NCI-H1930 (cell line): ENCODE measurements at regions not wholly inside any gene's neighbourhood (a gene's known extent, or its start where the extent isn't known, plus 50 kb on each side); places are given as distances from the start of the nearest gene placed in this dataset.
"Not testable (repeated sequence)": the region's sequence is repeated elsewhere in the genome, so short reads cannot be mapped to it uniquely, and the experiment has no call there.

Experiments
- DNase-seq, 2 experiments: peaks; one replicate each; lab custom pipeline; 2025; lab: John Stamatoyannopoulos, UW

DNA sequence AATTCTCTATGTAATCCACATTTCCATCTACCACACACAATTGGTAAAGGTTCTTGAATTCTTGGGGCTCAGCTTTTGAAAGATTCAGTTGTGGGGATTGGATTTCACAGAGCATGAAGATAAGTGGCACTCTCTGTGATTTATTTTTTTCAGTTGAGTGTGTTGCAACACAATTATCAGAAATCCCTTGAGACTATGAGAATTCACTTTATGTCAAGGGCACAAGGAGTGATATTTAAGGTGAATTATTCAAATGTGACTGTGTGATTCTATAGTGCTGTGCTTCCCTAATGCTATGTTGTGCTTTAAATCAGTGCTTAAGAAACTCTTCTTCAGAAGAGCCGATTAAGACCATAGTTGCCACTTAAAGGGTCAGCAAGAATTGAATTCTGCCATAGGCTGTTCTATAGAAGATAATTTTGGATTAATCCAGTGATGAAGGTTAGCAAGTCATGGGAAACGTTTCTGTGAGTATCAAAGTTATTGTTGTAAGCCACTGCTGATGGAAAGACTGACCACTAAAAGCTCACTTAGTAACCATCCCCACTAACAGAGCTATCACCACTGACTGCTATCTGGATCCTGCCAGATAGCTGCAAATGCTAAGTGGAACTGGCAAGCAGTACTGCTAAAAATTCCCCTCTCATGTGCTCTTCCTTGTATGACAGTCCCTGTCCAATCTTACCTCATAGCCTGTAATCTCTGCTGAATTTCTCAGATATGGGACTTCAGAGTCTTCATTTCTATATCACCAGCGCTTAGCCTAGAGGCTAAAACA, 134.0 kb upstream of the SEMA3D start:
- DNase-seq: no peak

GRCh38 chr7:85316489-85316888, 129.6 kb upstream of the SEMA3D start:
- no peak for DNase-seq

- no peak for DNase-seq
Observed at GRCh38 chr7:85310301-85310700, 123.4 kb upstream of the SEMA3D start.

- DNase-seq: no peak
Observed at GRCh38 chr7:85306115-85306514, 119.3 kb upstream of the SEMA3D start.

DNA sequence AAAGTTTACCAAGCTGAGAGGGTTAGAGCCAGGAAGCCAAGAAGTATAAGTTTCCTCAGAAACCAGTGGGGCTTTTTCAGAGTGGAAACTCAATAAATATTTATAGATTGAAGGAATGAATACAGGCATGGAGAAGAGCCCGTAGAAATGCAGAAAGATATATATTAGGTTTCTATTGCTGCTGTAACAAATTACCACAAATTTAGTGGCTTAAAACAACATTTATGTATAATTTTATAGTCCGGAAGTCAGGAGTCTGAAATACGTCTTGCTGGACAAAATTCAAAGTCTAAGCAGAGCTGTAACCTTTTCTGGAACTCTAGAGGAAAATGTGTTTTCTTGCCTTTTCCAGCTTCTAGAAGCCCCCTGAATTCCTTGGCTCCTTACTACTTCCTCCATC, 107.3 kb upstream of the SEMA3D start:
- no peak for DNase-seq

DNA sequence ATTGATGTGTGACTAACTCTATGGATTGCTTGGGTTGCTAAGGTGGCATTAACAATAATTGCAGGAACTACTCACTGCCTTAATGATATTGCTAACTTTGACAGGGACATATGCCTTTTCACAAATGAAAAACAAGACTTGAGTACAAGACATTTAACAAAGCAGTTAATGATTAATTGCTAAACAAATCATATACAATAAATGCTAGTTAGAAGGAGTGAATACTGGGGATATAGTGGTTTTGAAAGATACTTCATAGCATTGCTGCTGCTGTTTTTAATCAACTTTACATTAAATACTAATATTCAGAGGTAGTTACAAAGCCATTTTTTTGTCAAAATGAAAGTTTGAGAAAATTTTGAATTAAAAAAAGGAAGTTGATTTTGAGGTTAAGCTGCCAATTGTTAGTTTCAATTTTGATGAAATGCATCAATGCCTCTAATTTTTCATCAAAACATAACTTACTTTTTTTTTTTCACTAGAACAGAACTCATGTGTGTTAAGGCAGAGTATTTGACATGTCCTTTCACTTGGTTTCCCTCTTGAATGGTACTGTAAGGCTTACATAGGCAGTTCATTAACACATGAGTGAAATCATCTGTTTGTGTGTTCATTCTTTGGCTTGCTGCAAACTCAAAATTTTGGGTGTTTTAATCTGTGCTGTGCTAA, 106.2 kb upstream of the SEMA3D start:
- DNase-seq: no peak

- DNase-seq: no peak
Observed at GRCh38 chr7:85290269-85290668, 103.4 kb upstream of the SEMA3D start.

GRCh38 chr7:85289279-85289678, 102.4 kb upstream of the SEMA3D start:
- no peak for DNase-seq

GRCh38 chr7:85287106-85287825, 100.4 kb upstream of the SEMA3D start:
- DNase-seq: no peak

- no peak for DNase-seq
Observed at GRCh38 chr7:85286446-85286845, 99.6 kb upstream of the SEMA3D start.

- DNase-seq: peak; percentile 35 to 68
Observed at GRCh38 chr7:85285527-85285926, 98.7 kb upstream of the SEMA3D start.

DNA sequence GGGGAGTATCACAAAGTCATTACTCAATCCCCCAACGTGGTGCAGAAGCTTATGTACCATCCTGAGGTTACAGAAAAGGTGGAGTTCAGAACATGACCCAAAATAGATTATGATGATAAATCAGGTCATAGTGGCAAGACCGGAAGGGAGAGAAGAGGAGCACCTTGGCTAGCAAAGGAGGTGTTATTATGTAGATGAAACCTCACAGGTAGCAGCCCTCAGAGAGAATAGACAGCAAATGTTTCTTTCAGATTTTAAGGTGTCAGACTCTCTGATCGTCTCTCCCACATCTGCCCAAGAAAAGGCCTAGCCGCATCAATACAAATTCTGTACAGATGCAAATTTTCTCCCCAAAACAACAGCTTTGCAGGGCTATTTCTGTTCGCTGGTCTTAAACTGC, 88.3 kb upstream of the SEMA3D start:
- DNase-seq: no peak

GRCh38 chr7:85274454-85274853, 87.6 kb upstream of the SEMA3D start:
- no peak for DNase-seq

GRCh38 chr7:85262891-85263290, 76.0 kb upstream of the SEMA3D start:
- no peak for DNase-seq

GRCh38 chr7:85261336-85261735, 74.5 kb upstream of the SEMA3D start:
- no peak for DNase-seq

GRCh38 chr7:85249787-85250186, 62.9 kb upstream of the SEMA3D start:
- DNase-seq: not testable (repeated sequence)

GRCh38 chr7:85239109-85239508, 52.3 kb upstream of the SEMA3D start:
- DNase-seq: no peak

GRCh38 chr7:85237721-85238120, 50.9 kb upstream of the SEMA3D start:
- no peak for DNase-seq
